Activated B cell treated with CpG ODN at 0.5 μM for 24 hours (primary cell): ENCODE measurements at regions not wholly inside any gene's neighbourhood (a gene's known extent, or its start where the extent isn't known, plus 50 kb on each side); places are given as distances from the start of the nearest gene placed in this dataset.

Source experiments
- ATAC-seq: fragments of 200-7000 bp; cut with Tn5 transposase; one replicate; pipeline ENCODE4 v1.10.0; 2021; ENCODE audit warnings: low read depth, mild to moderate bottlenecking, moderate library complexity
- CTCF ChIA-PET: fragments of 350-600 bp; sonication (Branson Sonifier 250); formaldehyde crosslinking; loops from one replicate; lab custom pipeline; 2021; ENCODE audit warnings: antibody characterized with exemption; lab: Charles Lee
- POLR2A ChIA-PET: fragments of 350-600 bp; sonication (Branson Sonifier 250); formaldehyde crosslinking; loops from one replicate; lab custom pipeline; 2021; ENCODE audit warnings: antibody characterized with exemption; lab: Charles Lee
- DNase-seq: peaks from one replicate; pipeline ENCODE4 v3.0.0; 2022
- H3K27ac Mint-ChIP-seq: one replicate; pipeline ENCODE4 v1.8.0; 2020; ENCODE audit warnings: mixed read lengths
- H3K27me3 Mint-ChIP-seq: one replicate; pipeline ENCODE4 v1.8.0; 2021; ENCODE audit warnings: mixed read lengths
- H3K36me3 Mint-ChIP-seq: one replicate; pipeline ENCODE4 v1.8.0; 2021; ENCODE audit warnings: low read depth, mixed read lengths
- H3K4me1 Mint-ChIP-seq: one replicate; pipeline ENCODE4 v1.8.0; 2021; ENCODE audit warnings: mixed read lengths
- H3K4me3 Mint-ChIP-seq: one replicate; pipeline ENCODE4 v1.8.0; 2020; ENCODE audit warnings: mild to moderate bottlenecking, mixed read lengths
- H3K9me3 Mint-ChIP-seq: one replicate; pipeline ENCODE4 v1.8.0; 2020; ENCODE audit warnings: mixed read lengths
- CTCF ChIP-seq: fragments of 200-600 bp; IDR thresholded peaks from one replicate; pipeline ENCODE4 v1.8.0; 2022; ENCODE audit warnings: antibody characterized with exemption, mild to moderate bottlenecking
- intact Hi-C: fragments of 100-400 bp; cut with micrococcal nuclease; formaldehyde crosslinking; loops from one replicate; pipeline ENCODE4 v1.15.1; 2024

DNA sequence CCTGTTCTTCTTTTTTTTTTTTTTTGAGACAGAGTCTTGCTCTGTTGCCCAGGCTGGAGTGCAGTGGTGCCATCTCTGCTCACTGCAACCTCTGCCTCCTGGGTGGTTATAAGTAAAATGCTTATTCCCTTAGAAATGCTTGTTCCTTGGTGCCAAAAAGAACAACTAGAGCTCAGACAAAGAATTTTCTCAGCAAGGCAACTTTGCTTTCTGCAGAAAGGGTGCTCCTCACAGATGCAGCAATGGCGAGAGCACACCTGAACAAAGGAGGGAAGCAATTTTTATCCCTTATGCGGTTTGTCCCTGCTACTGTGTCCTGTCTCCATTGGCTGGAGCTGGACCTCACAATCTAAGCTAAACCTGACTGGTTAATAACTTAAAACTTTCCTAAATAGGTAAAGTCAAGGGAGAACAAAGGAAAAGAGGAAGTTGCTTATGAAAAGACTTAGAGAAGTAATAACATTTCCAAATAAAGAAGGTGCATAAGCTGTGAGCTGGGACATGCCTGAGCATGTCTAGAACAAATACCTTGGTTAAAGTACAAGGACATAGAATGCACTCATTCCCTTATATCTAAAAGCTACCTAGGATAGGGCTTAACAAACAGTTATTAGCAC, 90.0 kb upstream of the PRR5 start:
- DNase-seq, result no peak
- TF ChIP-seq CTCF, result no peak
- POLR2A ChIA-PET, result no interaction called here

GRCh38 chr22:44610071-44610470, 91.9 kb upstream of the PRR5 start:
- H3K27ac Mint-ChIP-seq, result no peak overlapping the region
- H3K27me3 Mint-ChIP-seq, result peaks cover 5% of the 10 kb centered on the region
- no peak for DNase-seq
- intact Hi-C loops, result no loop called here
- TF ChIP-seq CTCF, result no peak
- H3K9me3 Mint-ChIP-seq, result peaks cover 6% of the 10 kb centered on the region
- ATAC-seq, result no peak
- H3K36me3 Mint-ChIP-seq, result no peaks in the 10 kb centered on the region
- POLR2A ChIA-PET, result no interaction called here
- CTCF ChIA-PET, result no interaction called here
- H3K4me3 Mint-ChIP-seq, result no peak overlapping the region
- no peaks in the 10 kb centered on the region for H3K4me1 Mint-ChIP-seq

More for the DNA sequence above, 90.0 kb upstream of the PRR5 start:
- no peaks in the 10 kb centered on the region for H3K4me1 Mint-ChIP-seq
- CTCF ChIA-PET, result no interaction called here
- H3K9me3 Mint-ChIP-seq, result peaks cover 6% of the 10 kb centered on the region
- intact Hi-C loops, result no loop called here
- no peak overlapping the region for H3K27ac Mint-ChIP-seq
- no peak for ATAC-seq
- H3K27me3 Mint-ChIP-seq, result peaks cover 2% of the 10 kb centered on the region
- H3K36me3 Mint-ChIP-seq, result no peaks in the 10 kb centered on the region
- no peak overlapping the region for H3K4me3 Mint-ChIP-seq

DNA sequence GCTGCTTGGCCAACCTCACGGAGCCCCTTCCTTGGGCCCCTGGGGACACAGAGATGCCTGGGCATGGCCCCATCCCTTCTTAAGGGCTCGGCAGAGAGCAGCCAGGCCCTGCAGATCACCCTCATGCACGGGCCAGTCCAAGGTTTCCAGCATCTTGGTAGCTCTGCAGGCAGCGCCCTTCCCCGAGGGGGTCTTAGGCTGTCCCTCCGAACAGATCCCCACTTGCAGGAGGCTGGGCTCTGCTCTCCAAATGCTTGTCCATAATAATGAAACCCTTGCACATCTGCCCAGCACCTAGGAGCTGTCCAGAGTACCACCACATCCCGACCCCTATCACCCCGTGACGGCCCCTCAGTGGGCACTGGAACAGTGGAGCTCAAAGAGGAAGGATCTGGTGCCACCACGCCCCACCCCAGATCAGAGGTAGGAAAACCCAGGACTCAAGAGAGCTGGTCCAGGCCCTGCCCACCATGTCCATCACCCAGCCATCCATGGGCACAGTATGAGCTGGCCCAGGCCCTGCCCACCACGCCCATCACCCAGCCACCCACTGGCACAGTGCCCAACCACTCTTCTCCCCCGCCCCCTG, 92.5 kb upstream of the PRR5 start:
- peaks cover 6% of the 10 kb centered on the region for H3K9me3 Mint-ChIP-seq

DNA sequence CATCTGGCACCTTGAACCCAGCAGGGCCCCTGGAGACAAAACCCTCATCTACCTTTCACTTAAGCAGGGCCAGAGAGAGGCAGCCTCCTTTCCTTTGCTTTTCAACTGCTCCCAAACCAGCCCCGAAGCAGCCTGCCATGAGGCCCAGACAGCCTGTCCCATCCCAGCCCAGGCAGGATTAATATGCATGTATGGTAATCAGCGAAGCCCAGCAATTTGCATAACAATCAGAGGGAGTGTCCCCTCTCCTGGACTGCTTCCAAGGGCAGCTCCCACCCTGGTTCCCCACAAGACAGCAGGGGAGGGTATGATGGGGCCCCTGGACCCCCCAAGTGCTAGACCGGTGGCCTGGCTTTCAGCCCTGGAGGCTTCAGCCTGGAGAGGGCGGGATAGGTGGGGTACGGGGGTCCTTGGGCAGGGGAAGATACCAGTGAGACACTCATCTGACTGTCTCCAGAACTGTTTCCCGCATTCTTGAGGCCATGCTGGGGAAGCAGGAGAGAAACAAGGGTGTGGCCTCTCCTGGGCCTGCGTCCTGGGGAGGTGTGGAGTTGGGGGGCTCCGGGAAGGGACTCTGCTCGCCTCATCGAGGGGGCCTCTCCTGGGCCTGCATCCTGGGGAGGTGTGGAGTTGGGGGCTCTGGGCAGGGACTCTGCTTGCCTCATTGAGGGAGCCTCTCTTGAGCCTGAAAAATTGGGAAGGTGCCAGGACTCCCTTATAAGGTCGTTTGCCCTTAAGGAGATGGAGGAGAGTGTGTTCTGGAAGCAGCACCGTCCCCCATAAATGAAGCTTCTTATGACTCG, 93.2 kb upstream of the PRR5 start:
- H3K4me1 Mint-ChIP-seq, result no peaks in the 10 kb centered on the region
- TF ChIP-seq CTCF, result no peak
- POLR2A ChIA-PET, result no interaction called here
- H3K27me3 Mint-ChIP-seq, result peaks cover 11% of the 10 kb centered on the region
- CTCF ChIA-PET, result no interaction called here
- no peak for DNase-seq
- H3K4me3 Mint-ChIP-seq, result no peak overlapping the region
- no peak for ATAC-seq
- H3K36me3 Mint-ChIP-seq, result no peaks in the 10 kb centered on the region
- no peak overlapping the region for H3K27ac Mint-ChIP-seq
- H3K9me3 Mint-ChIP-seq, result peaks cover 4% of the 10 kb centered on the region
- intact Hi-C loops, result no loop called here

More for the DNA sequence above, 92.5 kb upstream of the PRR5 start:
- no peak for ATAC-seq
- peaks cover 9% of the 10 kb centered on the region for H3K27me3 Mint-ChIP-seq
- no peaks in the 10 kb centered on the region for H3K4me1 Mint-ChIP-seq
- ChIA-PET POLR2A (no interaction called here), CTCF (no interaction called here)
- no peaks in the 10 kb centered on the region for H3K36me3 Mint-ChIP-seq
- H3K27ac Mint-ChIP-seq, result no peak overlapping the region
- TF ChIP-seq CTCF, result no peak
- intact Hi-C loops, result no loop called here
- no peak for DNase-seq
- no peak overlapping the region for H3K4me3 Mint-ChIP-seq

DNA sequence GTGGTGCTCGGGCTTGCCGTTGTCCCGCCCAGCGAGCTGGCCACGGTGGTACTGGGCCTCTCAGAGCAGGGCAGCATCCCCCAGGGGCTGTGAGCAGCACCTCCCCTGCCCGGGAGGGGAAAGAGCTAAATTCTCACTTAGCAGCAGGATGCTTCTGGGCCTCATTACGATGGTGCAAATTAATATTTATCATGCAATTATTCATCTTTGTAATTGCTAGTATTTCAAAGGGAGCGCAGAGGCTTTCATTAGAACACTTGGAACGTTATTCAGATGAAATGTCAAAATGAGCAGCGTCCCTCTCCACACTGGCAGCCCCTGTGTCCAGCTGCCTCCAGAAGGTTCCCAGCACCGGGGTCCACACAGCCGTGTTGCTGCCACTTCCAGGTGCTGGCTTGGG, 95.9 kb upstream of the PRR5 start:
- no peak for DNase-seq
- H3K27me3 Mint-ChIP-seq, result peaks cover 18% of the 10 kb centered on the region
- intact Hi-C loops, result no loop called here
- ChIA-PET POLR2A (no interaction called here), CTCF (no interaction called here)
- H3K36me3 Mint-ChIP-seq, result no peaks in the 10 kb centered on the region
- no peaks in the 10 kb centered on the region for H3K9me3 Mint-ChIP-seq
- H3K4me1 Mint-ChIP-seq, result no peaks in the 10 kb centered on the region
- H3K4me3 Mint-ChIP-seq, result no peak overlapping the region
- TF ChIP-seq CTCF, result no peak
- no peak for ATAC-seq
- H3K27ac Mint-ChIP-seq, result no peak overlapping the region
